HG03442 (cell line): ENCODE measurements at regions not wholly inside any gene's neighbourhood (a gene's known extent, or its start where the extent isn't known, plus 50 kb on each side); places are given as distances from the start of the nearest gene placed in this dataset.
"Not testable (repeated sequence)": the region's sequence is repeated elsewhere in the genome, so short reads cannot be mapped to it uniquely, and the experiment has no call there.

Experiments
- ATAC-seq: cut with Tn5 transposase; IDR thresholded peaks from one replicate; pipeline ENCODE4 v1.9.1; 2021; ENCODE audit warnings: mild to moderate bottlenecking, moderate library complexity; ENCODE audit not compliant: unreplicated experiment

- ATAC-seq, result no peak
Measured at GRCh38 chr3:6351752-6352151, 509.2 kb upstream of the GRM7 start.

- ATAC-seq, result no peak
Measured at GRCh38 chr3:6354653-6355052, 506.3 kb upstream of the GRM7 start.

- ATAC-seq, result no peak
Measured at GRCh38 chr3:6362406-6362805, 498.5 kb upstream of the GRM7 start.

- ATAC-seq, result no peak
Measured at GRCh38 chr3:6367171-6367570, 493.7 kb upstream of the GRM7 start.

GRCh38 chr3:6392123-6392522, 468.8 kb upstream of the GRM7 start:
- no peak for ATAC-seq

- ATAC-seq, result no peak
Measured at GRCh38 chr3:6394944-6395343, 466.0 kb upstream of the GRM7 start.

- no peak for ATAC-seq
Measured at GRCh38 chr3:6396631-6397030, 464.3 kb upstream of the GRM7 start.

GRCh38 chr3:6402666-6403065, 458.2 kb upstream of the GRM7 start:
- not testable (repeated sequence) for ATAC-seq

GRCh38 chr3:6406923-6407322, 454.0 kb upstream of the GRM7 start:
- ATAC-seq, result not testable (repeated sequence)

- ATAC-seq, result no peak
Measured at GRCh38 chr3:6416049-6416661, 444.8 kb upstream of the GRM7 start.

GRCh38 chr3:6417174-6417573, 443.7 kb upstream of the GRM7 start:
- no peak for ATAC-seq

GRCh38 chr3:6418485-6418884, 442.4 kb upstream of the GRM7 start:
- ATAC-seq, result no peak

- no peak for ATAC-seq
Measured at GRCh38 chr3:6421666-6422445, 439.1 kb upstream of the GRM7 start.

- ATAC-seq, result no peak
Measured at GRCh38 chr3:6425289-6425820, 435.6 kb upstream of the GRM7 start.

- not testable (repeated sequence) for ATAC-seq
Measured at GRCh38 chr3:6428276-6428675, 432.6 kb upstream of the GRM7 start.

- ATAC-seq, result no peak
Measured at GRCh38 chr3:6435951-6436350, 425.0 kb upstream of the GRM7 start.

- ATAC-seq, result no peak
Measured at GRCh38 chr3:6437631-6438030, 423.3 kb upstream of the GRM7 start.

GRCh38 chr3:6438031-6438430, 422.9 kb upstream of the GRM7 start:
- no peak for ATAC-seq

GRCh38 chr3:6439226-6439625, 421.7 kb upstream of the GRM7 start:
- ATAC-seq, result no peak

GRCh38 chr3:6439824-6440223, 421.1 kb upstream of the GRM7 start:
- ATAC-seq, result no peak

GRCh38 chr3:6444888-6445658, 415.8 kb upstream of the GRM7 start:
- ATAC-seq, result no peak
